KMS-11 (cell line): ENCODE measurements at regions not wholly inside any gene's neighbourhood (a gene's known extent, or its start where the extent isn't known, plus 50 kb on each side); places are given as distances from the start of the nearest gene placed in this dataset.
"Not testable (repeated sequence)": the region's sequence is repeated elsewhere in the genome, so short reads cannot be mapped to it uniquely, and the experiment has no call there.

ENCODE experiments used
- H2AFZ ChIP-seq: fragments of 200-600 bp; sonication (generic); 2 replicates; pipeline ENCODE4 v1.6.1; 2016; ENCODE audit warnings: antibody characterized with exemption, mixed run types, low read depth
- H3K27ac ChIP-seq: fragments of 200-600 bp; sonication (generic); 2 replicates; pipeline ENCODE4 v1.6.1; 2016; ENCODE audit warnings: mild to moderate bottlenecking, mixed run types
- H3K27me3 ChIP-seq: fragments of 200-600 bp; sonication (generic); 2 replicates; pipeline ENCODE4 v1.6.1; 2017; ENCODE audit warnings: mild to moderate bottlenecking, low read depth, mixed run types, moderate library complexity; ENCODE audit not compliant: insufficient read depth
- H3K36me3 ChIP-seq: fragments of 200-600 bp; sonication (generic); 2 replicates; pipeline ENCODE4 v1.6.1; 2017; ENCODE audit warnings: mild to moderate bottlenecking, mixed run types; ENCODE audit not compliant: insufficient read depth
- H3K4me1 ChIP-seq: fragments of 200-600 bp; sonication (generic); 2 replicates; pipeline ENCODE4 v1.6.1; 2016; ENCODE audit warnings: mild to moderate bottlenecking, low read depth, mixed run types; ENCODE audit not compliant: poor library complexity, severe bottlenecking
- H3K4me2 ChIP-seq: fragments of 200-600 bp; sonication (generic); 2 replicates; pipeline ENCODE4 v1.7.0; 2016; ENCODE audit warnings: mild to moderate bottlenecking, mixed run types
- H3K4me3 ChIP-seq: fragments of 200-600 bp; sonication (generic); IDR thresholded peaks from 2 replicates; pipeline ENCODE4 v1.6.1; 2017; ENCODE audit warnings: low read depth, low read length, mixed read lengths; ENCODE audit not compliant: insufficient read depth
- H3K79me2 ChIP-seq: fragments of 200-600 bp; sonication (generic); 2 replicates; pipeline ENCODE4 v1.6.1; 2016; ENCODE audit warnings: low read depth, mixed run types; ENCODE audit not compliant: insufficient read depth
- H3K9ac ChIP-seq: fragments of 200-600 bp; sonication (generic); 2 replicates; pipeline ENCODE4 v1.6.1; 2016; ENCODE audit warnings: mild to moderate bottlenecking, mixed run types
- H4K20me1 ChIP-seq: fragments of 200-600 bp; sonication (generic); 2 replicates; pipeline ENCODE4 v1.6.1; 2016; ENCODE audit warnings: mild to moderate bottlenecking, mixed run types; ENCODE audit not compliant: insufficient read depth
- TF ChIP-seq, protein P1 (sequence below): fragments of 200-600 bp; sonication (generic); conservative IDR thresholded peaks from 2 replicates; pipeline ENCODE4 v1.6.1; 2017; ENCODE audit warnings: low read depth, mild to moderate bottlenecking, antibody characterized with exemption, low read length, moderate library complexity, mixed read lengths

DNA sequence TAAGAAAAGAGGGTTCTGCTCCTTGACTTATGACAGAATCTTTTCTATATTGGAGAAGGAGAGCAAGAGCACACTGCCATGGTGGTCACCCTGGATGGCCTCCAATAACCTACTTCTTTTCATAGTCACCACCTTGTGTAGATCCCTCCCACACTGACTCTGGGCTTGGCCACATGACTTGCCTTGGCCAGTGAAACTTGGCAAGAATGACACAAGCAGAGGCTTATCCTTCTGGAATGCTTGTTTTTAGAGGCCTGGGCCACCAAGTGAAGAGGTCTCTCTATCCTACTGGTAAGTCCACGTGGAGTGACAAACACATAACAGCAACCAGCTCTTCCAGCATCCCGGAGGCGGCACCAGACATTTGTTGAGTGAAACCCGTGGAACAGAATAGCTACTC lies 349.4 kb upstream of the JARID2 start:
- no peaks in the 10 kb centered on the region for H3K27me3 ChIP-seq
- H2AFZ ChIP-seq, result no peak overlapping the region
- no peak overlapping the region for H3K4me2 ChIP-seq

DNA sequence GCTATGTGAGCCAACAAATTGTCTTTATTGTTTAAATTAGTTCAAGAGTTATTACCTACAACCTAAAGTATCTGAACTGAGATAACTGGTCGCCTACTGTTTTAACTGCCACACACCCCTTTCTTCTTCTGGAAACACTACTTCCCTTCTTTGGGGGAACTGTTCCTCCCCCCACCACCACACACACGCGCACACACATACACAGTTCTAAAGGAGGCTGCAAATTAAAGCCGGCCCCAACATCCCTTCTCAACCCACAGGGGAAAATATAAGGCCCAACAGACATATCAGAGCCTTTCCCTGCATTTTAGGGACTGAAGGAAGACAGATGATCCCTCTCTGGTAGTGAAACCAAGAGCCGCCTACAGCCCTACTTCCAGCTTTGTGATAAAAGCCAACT lies 348.0 kb upstream of the JARID2 start:
- H3K4me3 ChIP-seq, result no peak overlapping the region
- no peaks in the 10 kb centered on the region for H4K20me1 ChIP-seq
- H3K27me3 ChIP-seq, result no peaks in the 10 kb centered on the region
- no peaks in the 10 kb centered on the region for H3K4me1 ChIP-seq
- no peak overlapping the region for H2AFZ ChIP-seq
- H3K27ac ChIP-seq, result no peak overlapping the region
- no peak overlapping the region for H3K9ac ChIP-seq
- H3K79me2 ChIP-seq, result no peaks in the 10 kb centered on the region
- TF ChIP-seq, protein P1, sequence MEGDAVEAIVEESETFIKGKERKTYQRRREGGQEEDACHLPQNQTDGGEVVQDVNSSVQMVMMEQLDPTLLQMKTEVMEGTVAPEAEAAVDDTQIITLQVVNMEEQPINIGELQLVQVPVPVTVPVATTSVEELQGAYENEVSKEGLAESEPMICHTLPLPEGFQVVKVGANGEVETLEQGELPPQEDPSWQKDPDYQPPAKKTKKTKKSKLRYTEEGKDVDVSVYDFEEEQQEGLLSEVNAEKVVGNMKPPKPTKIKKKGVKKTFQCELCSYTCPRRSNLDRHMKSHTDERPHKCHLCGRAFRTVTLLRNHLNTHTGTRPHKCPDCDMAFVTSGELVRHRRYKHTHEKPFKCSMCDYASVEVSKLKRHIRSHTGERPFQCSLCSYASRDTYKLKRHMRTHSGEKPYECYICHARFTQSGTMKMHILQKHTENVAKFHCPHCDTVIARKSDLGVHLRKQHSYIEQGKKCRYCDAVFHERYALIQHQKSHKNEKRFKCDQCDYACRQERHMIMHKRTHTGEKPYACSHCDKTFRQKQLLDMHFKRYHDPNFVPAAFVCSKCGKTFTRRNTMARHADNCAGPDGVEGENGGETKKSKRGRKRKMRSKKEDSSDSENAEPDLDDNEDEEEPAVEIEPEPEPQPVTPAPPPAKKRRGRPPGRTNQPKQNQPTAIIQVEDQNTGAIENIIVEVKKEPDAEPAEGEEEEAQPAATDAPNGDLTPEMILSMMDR, result no peak
- H3K36me3 ChIP-seq, result no peaks in the 10 kb centered on the region
- H3K4me2 ChIP-seq, result no peak overlapping the region

More for the DNA sequence above, 349.4 kb upstream of the JARID2 start:
- Histone ChIP-seq H4K20me1 (no peaks in the 10 kb centered on the region), H3K36me3 (no peaks in the 10 kb centered on the region), H3K4me1 (no peaks in the 10 kb centered on the region), H3K4me3 (no peak overlapping the region), H3K9ac (no peak overlapping the region), H3K79me2 (no peaks in the 10 kb centered on the region), H3K27ac (no peak overlapping the region)
- TF ChIP-seq, protein P1, result no peak

GRCh38 chr6:14899441-14899840 lies 346.4 kb upstream of the JARID2 start:
- not testable (repeated sequence) for H3K4me1 ChIP-seq, H2AFZ ChIP-seq, H3K27me3 ChIP-seq, H3K36me3 ChIP-seq, H3K9ac ChIP-seq, H3K27ac ChIP-seq, H3K79me2 ChIP-seq, H3K4me2 ChIP-seq, H3K4me3 ChIP-seq, H4K20me1 ChIP-seq

DNA sequence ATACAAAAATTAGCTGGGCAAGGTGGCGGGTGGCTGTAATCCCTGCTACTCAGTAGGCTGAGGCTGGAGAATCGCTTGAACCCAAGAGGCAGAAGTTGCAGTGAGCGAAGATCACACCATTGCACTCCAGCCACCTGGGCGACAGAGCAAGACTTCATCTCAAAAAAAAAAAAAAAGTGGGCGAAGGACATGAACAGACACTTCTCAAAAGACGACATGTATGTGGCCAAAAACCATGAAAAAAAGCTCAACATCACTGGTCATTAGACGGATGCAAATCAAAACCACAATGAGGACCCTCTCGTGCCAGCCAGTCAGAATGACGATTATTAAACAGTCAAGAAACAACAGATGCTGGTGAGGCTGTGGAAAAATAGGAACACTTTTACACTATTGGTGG lies 344.9 kb upstream of the JARID2 start:
- TF ChIP-seq, protein P1, result no peak
- no peaks in the 10 kb centered on the region for H3K36me3 ChIP-seq
- H3K79me2 ChIP-seq, result no peaks in the 10 kb centered on the region
- no peaks in the 10 kb centered on the region for H4K20me1 ChIP-seq
- H2AFZ ChIP-seq, result no peak overlapping the region
- H3K27ac ChIP-seq, result no peak overlapping the region
- no peaks in the 10 kb centered on the region for H3K27me3 ChIP-seq
- H3K4me3 ChIP-seq, result no peak overlapping the region
- no peak overlapping the region for H3K9ac ChIP-seq
- H3K4me2 ChIP-seq, result no peak overlapping the region
- H3K4me1 ChIP-seq, result no peaks in the 10 kb centered on the region

DNA sequence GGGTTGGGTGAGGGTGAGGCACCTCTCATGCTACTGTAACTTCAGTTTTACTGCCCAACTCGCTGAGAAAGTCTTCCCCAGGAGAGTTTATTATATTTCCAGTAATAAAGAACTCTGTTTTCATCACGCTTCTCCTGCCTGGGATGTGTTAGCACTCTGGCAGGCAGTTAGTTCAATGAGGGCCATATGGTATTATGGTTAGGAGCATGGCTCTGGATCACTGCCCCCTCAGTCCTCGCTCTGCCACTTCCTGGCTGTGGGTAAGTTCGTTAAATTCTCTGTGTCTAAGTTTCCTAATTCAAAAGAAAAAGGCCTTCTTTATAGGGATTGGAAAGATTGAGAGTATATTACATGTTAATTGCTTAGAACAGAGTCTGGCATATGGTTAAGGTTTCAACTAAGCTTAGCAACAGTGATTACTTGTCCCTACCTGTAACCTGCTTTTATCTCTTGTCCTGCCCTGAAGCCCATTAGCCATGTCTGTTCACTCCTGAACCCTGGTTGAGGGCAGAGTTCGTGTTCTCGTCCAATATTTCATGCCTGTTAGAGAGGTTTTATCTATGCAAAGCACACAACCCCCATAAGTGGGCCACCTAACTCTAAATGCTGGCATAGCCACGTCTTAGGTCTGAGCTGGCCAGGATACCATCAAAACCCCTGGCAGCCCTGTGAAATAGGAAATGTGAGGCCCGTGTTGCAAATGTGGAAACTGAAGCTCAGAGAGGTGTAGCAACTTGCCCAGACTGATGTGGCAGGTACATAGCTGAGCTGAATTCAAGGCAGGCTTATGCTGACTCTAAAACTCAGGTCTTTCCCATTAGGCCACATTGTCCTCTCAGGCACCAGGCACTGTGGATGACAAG lies 342.5 kb upstream of the JARID2 start:
- Histone ChIP-seq H3K4me3 (no peak overlapping the region), H3K4me2 (no peak overlapping the region)

More for the DNA sequence above, 342.5 kb upstream of the JARID2 start:
- Histone ChIP-seq H3K4me1 (no peaks in the 10 kb centered on the region), H3K36me3 (no peaks in the 10 kb centered on the region), H4K20me1 (no peaks in the 10 kb centered on the region), H3K79me2 (no peaks in the 10 kb centered on the region), H3K27ac (no peak overlapping the region), H3K27me3 (no peaks in the 10 kb centered on the region), H3K9ac (no peak overlapping the region), H2AFZ (no peak overlapping the region)
- TF ChIP-seq, protein P1, result no peak
